GM23338 (cell line): ENCODE measurements at regions not wholly inside any gene's neighbourhood (a gene's known extent, or its start where the extent isn't known, plus 50 kb on each side); places are given as distances from the start of the nearest gene placed in this dataset.

Source experiments
- ATAC-seq: fragments of 200-7000 bp; cut with Tn5 transposase; 3 replicates; pipeline ENCODE4 v1.9.1; 2020
- DNase-seq: peaks from one replicate; pipeline ENCODE4 v3.0.0-alpha.2; 2015; ENCODE audit warnings: low spot score
- H2AFZ ChIP-seq: fragments of 200-600 bp; sonication (generic); 2 replicates; pipeline ENCODE4 v1.8.0; 2016; ENCODE audit warnings: antibody characterized with exemption, mild to moderate bottlenecking, moderate library complexity
- H3F3A ChIP-seq: fragments of 200-600 bp; sonication (generic); replicated peaks from 2 replicates; pipeline ENCODE4 v1.8.0; 2017; ENCODE audit warnings: antibody characterized with exemption, mixed run types, low read depth
- H3K27ac ChIP-seq: fragments of 200-600 bp; sonication (generic); 2 replicates; pipeline ENCODE4 v1.6.1; 2016; ENCODE audit warnings: low read depth
- H3K27me3 ChIP-seq: fragments of 200-600 bp; sonication (generic); 2 replicates; pipeline ENCODE4 v1.8.0; 2016; ENCODE audit warnings: mild to moderate bottlenecking, mixed run types, moderate library complexity; ENCODE audit not compliant: insufficient read depth
- H3K36me3 ChIP-seq: fragments of 200-600 bp; sonication (generic); 2 replicates; pipeline ENCODE4 v1.8.0; 2016; ENCODE audit warnings: mild to moderate bottlenecking; ENCODE audit not compliant: insufficient read depth
- H3K4me1 ChIP-seq: fragments of 200-600 bp; sonication (generic); 2 replicates; pipeline ENCODE4 v1.8.0; 2016; ENCODE audit warnings: mild to moderate bottlenecking, moderate library complexity; ENCODE audit not compliant: insufficient read depth
- H3K4me2 ChIP-seq: fragments of 200-600 bp; sonication (generic); 2 replicates; pipeline ENCODE4 v1.7.1; 2017; ENCODE audit warnings: mixed run types
- H3K4me3 ChIP-seq: fragments of 200-600 bp; sonication (generic); 2 replicates; pipeline ENCODE4 v1.6.1; 2016; ENCODE audit warnings: mixed run types
- H3K79me2 ChIP-seq: fragments of 200-600 bp; sonication (generic); replicated peaks from 2 replicates; pipeline ENCODE4 v1.8.0; 2017; ENCODE audit warnings: mild to moderate bottlenecking; ENCODE audit not compliant: insufficient read depth
- H3K9me2 ChIP-seq: fragments of 200-600 bp; sonication (generic); 2 replicates; pipeline ENCODE4 v1.8.0; 2017; ENCODE audit not compliant: insufficient read depth
- H4K20me1 ChIP-seq: fragments of 200-600 bp; sonication (generic); replicated peaks from 2 replicates; pipeline ENCODE4 v1.8.0; 2017; ENCODE audit warnings: mild to moderate bottlenecking; ENCODE audit not compliant: insufficient read depth
- H3K27ac Mint-ChIP-seq: 2 replicates; pipeline ENCODE4 v1.8.0; 2020; ENCODE audit warnings: inconsistent platforms, mild to moderate bottlenecking, moderate library complexity, mixed read lengths
- H3K27me3 Mint-ChIP-seq: 3 replicates; pipeline ENCODE4 v1.8.0; 2022; ENCODE audit warnings: low read depth, mild to moderate bottlenecking, moderate library complexity, mixed read lengths, inconsistent platforms; ENCODE audit not compliant: insufficient read depth, poor library complexity
- H3K36me3 Mint-ChIP-seq: 3 replicates; pipeline ENCODE4 v1.8.0; 2021; ENCODE audit warnings: low read depth, mild to moderate bottlenecking, inconsistent platforms, moderate library complexity, mixed read lengths
- H3K4me1 Mint-ChIP-seq: 3 replicates; pipeline ENCODE4 v1.8.0; 2020; ENCODE audit warnings: mild to moderate bottlenecking, inconsistent platforms, mixed read lengths
- H3K4me3 Mint-ChIP-seq: 3 replicates; pipeline ENCODE4 v1.8.0; 2021; ENCODE audit warnings: moderate library complexity, mild to moderate bottlenecking, inconsistent platforms, mixed read lengths
- H3K9me3 Mint-ChIP-seq: 3 replicates; pipeline ENCODE4 v1.8.0; 2020; ENCODE audit warnings: moderate library complexity, mild to moderate bottlenecking, inconsistent platforms, mixed read lengths
- CREB1 ChIP-seq: fragments of 250-450 bp; sonication (Bioruptor Pico); IDR thresholded peaks from 2 replicates; pipeline ENCODE4 v1.5.0; 2020; ENCODE audit warnings: low read depth, mild to moderate bottlenecking, moderate library complexity
- JUNB ChIP-seq: IDR thresholded peaks from one replicate; pipeline ENCODE4 v1.6.1; 2016; ENCODE audit warnings: antibody characterized with exemption; ENCODE audit not compliant: unreplicated experiment
- POLR2AphosphoS5 ChIP-seq: IDR thresholded peaks from 2 replicates; pipeline ENCODE4 v1.6.1; 2016; ENCODE audit warnings: antibody characterized with exemption, low read depth
- STAT1 ChIP-seq: IDR thresholded peaks from one replicate; pipeline ENCODE4 v1.6.1; 2016; ENCODE audit warnings: antibody characterized with exemption; ENCODE audit not compliant: unreplicated experiment
- ZNF114 ChIP-seq: fragments of 250-450 bp; sonication (Bioruptor Pico); IDR thresholded peaks from 2 replicates; pipeline ENCODE4 v1.5.0; 2020; ENCODE audit warnings: mild to moderate bottlenecking, moderate library complexity
- TF ChIP-seq, protein P1 (sequence below): IDR thresholded peaks from 2 replicates; pipeline ENCODE4 v1.6.1; 2016; ENCODE audit warnings: antibody characterized with exemption
- TF ChIP-seq, protein P2 (sequence below), 2 experiments: fragments of 200-600 bp in 1 of 2; sonication (generic) in 1 of 2; conservative IDR thresholded peaks; 2 replicates each; pipeline versions ENCODE4 v1.5.1 to v1.6.1; 2016 to 2017; ENCODE audit warnings: antibody characterized with exemption in 2 of 2, low read depth in 2 of 2, mild to moderate bottlenecking in 2 of 2, moderate library complexity in 1 of 2
- TF ChIP-seq, protein P3 (sequence below): fragments of 250-450 bp; sonication (Bioruptor Pico); IDR thresholded peaks from 2 replicates; pipeline ENCODE4 v1.5.0; 2020; ENCODE audit warnings: mild to moderate bottlenecking, moderate library complexity
- TF ChIP-seq, protein P4 (sequence below): IDR thresholded peaks from one replicate; pipeline ENCODE4 v1.6.1; 2018; ENCODE audit warnings: antibody characterized with exemption; ENCODE audit not compliant: unreplicated experiment

DNA sequence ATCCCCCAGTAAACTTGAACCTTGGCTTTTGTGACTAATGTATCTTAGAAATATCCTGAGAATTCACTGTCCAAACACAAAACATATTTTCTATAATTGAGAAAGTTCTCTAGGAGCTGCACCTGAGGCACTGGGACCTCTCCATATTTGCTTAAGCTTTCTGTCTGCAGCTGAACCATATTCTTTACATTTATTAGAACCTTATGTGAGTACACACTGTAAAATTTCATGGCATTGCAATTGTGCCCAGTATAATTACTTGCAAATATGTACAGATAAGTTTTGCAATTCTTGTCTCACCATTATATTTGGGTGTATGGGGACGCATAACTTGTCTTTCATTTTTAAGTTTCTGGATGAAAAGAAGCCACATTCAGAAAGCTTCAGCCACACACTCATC is 280.7 kb upstream of the KLHL1 start:
- Histone ChIP-seq H3K27me3 (peaks cover 17% of the 10 kb centered on the region), H3K36me3 (no peaks in the 10 kb centered on the region), H2AFZ (no peak overlapping the region), H3K4me1 (peaks cover 31% of the 10 kb centered on the region), H3K9me2 (no peaks in the 10 kb centered on the region), H4K20me1 (no peaks in the 10 kb centered on the region), H3K4me3 (no peak overlapping the region), H3K27ac (no peak overlapping the region), H3K79me2 (no peaks in the 10 kb centered on the region), H3K4me2 (no peak overlapping the region), H3F3A (no peaks in the 10 kb centered on the region)
- peaks cover 5% of the 10 kb centered on the region; the same call in 1 of the 3 replicates for H3K9me3 Mint-ChIP-seq
- peaks cover 10% of the 10 kb centered on the region for H3K27me3 Mint-ChIP-seq
- no peaks in the 10 kb centered on the region; the same call in 2 of the 3 replicates for H3K36me3 Mint-ChIP-seq
- H3K27ac Mint-ChIP-seq = no peak overlapping the region
- TF ChIP-seq, protein P1, sequence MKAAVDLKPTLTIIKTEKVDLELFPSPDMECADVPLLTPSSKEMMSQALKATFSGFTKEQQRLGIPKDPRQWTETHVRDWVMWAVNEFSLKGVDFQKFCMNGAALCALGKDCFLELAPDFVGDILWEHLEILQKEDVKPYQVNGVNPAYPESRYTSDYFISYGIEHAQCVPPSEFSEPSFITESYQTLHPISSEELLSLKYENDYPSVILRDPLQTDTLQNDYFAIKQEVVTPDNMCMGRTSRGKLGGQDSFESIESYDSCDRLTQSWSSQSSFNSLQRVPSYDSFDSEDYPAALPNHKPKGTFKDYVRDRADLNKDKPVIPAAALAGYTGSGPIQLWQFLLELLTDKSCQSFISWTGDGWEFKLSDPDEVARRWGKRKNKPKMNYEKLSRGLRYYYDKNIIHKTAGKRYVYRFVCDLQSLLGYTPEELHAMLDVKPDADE = no peak
- TF ChIP-seq, protein P2, sequence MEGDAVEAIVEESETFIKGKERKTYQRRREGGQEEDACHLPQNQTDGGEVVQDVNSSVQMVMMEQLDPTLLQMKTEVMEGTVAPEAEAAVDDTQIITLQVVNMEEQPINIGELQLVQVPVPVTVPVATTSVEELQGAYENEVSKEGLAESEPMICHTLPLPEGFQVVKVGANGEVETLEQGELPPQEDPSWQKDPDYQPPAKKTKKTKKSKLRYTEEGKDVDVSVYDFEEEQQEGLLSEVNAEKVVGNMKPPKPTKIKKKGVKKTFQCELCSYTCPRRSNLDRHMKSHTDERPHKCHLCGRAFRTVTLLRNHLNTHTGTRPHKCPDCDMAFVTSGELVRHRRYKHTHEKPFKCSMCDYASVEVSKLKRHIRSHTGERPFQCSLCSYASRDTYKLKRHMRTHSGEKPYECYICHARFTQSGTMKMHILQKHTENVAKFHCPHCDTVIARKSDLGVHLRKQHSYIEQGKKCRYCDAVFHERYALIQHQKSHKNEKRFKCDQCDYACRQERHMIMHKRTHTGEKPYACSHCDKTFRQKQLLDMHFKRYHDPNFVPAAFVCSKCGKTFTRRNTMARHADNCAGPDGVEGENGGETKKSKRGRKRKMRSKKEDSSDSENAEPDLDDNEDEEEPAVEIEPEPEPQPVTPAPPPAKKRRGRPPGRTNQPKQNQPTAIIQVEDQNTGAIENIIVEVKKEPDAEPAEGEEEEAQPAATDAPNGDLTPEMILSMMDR (conservative IDR thresholded peaks at IDR 0.05; ENCODE audit: low read depth in 2 of 2) = no peak
- no peak for TF ChIP-seq JUNB
- TF ChIP-seq ZNF114 (CRISPR knock-in tag) = no peak
- TF ChIP-seq, protein P3, sequence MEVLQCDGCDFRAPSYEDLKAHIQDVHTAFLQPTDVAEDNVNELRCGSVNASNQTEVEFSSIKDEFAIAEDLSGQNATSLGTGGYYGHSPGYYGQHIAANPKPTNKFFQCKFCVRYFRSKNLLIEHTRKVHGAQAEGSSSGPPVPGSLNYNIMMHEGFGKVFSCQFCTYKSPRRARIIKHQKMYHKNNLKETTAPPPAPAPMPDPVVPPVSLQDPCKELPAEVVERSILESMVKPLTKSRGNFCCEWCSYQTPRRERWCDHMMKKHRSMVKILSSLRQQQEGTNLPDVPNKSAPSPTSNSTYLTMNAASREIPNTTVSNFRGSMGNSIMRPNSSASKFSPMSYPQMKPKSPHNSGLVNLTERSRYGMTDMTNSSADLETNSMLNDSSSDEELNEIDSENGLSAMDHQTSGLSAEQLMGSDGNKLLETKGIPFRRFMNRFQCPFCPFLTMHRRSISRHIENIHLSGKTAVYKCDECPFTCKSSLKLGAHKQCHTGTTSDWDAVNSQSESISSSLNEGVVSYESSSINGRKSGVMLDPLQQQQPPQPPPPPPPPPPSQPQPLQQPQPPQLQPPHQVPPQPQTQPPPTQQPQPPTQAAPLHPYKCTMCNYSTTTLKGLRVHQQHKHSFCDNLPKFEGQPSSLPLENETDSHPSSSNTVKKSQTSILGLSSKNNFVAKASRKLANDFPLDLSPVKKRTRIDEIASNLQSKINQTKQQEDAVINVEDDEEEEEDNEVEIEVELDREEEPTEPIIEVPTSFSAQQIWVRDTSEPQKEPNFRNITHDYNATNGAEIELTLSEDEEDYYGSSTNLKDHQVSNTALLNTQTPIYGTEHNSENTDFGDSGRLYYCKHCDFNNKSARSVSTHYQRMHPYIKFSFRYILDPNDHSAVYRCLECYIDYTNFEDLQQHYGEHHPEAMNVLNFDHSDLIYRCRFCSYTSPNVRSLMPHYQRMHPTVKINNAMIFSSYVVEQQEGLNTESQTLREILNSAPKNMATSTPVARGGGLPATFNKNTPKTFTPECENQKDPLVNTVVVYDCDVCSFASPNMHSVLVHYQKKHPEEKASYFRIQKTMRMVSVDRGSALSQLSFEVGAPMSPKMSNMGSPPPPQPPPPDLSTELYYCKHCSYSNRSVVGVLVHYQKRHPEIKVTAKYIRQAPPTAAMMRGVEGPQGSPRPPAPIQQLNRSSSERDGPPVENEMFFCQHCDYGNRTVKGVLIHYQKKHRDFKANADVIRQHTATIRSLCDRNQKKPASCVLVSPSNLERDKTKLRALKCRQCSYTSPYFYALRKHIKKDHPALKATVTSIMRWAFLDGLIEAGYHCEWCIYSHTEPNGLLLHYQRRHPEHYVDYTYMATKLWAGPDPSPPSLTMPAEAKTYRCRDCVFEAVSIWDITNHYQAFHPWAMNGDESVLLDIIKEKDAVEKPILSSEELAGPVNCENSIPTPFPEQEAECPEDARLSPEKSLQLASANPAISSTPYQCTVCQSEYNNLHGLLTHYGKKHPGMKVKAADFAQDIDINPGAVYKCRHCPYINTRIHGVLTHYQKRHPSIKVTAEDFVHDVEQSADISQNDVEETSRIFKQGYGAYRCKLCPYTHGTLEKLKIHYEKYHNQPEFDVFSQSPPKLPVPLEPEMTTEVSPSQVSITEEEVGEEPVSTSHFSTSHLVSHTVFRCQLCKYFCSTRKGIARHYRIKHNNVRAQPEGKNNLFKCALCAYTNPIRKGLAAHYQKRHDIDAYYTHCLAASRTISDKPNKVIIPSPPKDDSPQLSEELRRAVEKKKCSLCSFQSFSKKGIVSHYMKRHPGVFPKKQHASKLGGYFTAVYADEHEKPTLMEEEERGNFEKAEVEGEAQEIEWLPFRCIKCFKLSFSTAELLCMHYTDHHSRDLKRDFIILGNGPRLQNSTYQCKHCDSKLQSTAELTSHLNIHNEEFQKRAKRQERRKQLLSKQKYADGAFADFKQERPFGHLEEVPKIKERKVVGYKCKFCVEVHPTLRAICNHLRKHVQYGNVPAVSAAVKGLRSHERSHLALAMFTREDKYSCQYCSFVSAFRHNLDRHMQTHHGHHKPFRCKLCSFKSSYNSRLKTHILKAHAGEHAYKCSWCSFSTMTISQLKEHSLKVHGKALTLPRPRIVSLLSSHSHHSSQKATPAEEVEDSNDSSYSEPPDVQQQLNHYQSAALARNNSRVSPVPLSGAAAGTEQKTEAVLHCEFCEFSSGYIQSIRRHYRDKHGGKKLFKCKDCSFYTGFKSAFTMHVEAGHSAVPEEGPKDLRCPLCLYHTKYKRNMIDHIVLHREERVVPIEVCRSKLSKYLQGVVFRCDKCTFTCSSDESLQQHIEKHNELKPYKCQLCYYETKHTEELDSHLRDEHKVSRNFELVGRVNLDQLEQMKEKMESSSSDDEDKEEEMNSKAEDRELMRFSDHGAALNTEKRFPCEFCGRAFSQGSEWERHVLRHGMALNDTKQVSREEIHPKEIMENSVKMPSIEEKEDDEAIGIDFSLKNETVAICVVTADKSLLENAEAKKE = no peak
- TF ChIP-seq CREB1 (CRISPR knock-in tag) = no peak
- TF ChIP-seq, protein P4, sequence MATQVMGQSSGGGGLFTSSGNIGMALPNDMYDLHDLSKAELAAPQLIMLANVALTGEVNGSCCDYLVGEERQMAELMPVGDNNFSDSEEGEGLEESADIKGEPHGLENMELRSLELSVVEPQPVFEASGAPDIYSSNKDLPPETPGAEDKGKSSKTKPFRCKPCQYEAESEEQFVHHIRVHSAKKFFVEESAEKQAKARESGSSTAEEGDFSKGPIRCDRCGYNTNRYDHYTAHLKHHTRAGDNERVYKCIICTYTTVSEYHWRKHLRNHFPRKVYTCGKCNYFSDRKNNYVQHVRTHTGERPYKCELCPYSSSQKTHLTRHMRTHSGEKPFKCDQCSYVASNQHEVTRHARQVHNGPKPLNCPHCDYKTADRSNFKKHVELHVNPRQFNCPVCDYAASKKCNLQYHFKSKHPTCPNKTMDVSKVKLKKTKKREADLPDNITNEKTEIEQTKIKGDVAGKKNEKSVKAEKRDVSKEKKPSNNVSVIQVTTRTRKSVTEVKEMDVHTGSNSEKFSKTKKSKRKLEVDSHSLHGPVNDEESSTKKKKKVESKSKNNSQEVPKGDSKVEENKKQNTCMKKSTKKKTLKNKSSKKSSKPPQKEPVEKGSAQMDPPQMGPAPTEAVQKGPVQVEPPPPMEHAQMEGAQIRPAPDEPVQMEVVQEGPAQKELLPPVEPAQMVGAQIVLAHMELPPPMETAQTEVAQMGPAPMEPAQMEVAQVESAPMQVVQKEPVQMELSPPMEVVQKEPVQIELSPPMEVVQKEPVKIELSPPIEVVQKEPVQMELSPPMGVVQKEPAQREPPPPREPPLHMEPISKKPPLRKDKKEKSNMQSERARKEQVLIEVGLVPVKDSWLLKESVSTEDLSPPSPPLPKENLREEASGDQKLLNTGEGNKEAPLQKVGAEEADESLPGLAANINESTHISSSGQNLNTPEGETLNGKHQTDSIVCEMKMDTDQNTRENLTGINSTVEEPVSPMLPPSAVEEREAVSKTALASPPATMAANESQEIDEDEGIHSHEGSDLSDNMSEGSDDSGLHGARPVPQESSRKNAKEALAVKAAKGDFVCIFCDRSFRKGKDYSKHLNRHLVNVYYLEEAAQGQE = no peak
- TF ChIP-seq POLR2AphosphoS5 = no peak
- TF ChIP-seq STAT1 = no peak
- no peak overlapping the region for H3K4me3 Mint-ChIP-seq
- DNase-seq (no peak), ATAC-seq (no peak)
- H3K4me1 Mint-ChIP-seq = peaks cover 29% of the 10 kb centered on the region
